IMR-90 (cell line): ENCODE measurements at regions not wholly inside any gene's neighbourhood (a gene's known extent, or its start where the extent isn't known, plus 50 kb on each side); places are given as distances from the start of the nearest gene placed in this dataset.

Source experiments
- ATAC-seq: fragments of 200-7000 bp; cut with Tn5 transposase; 2 replicates; pipeline ENCODE4 v1.9.1; 2020; ENCODE audit warnings: low read depth, mild to moderate bottlenecking, moderate library complexity
- BruUV-seq: library from RNA; stranded (reverse); fragments of 400-500 nt; replicated peaks from 2 replicates; lab custom pipeline; 2021; lab: Mats Ljungman, UMichigan
- CTCF ChIA-PET: fragments of 300-600 bp; formaldehyde crosslinking; extraction: SDS; loops from one replicate; lab custom pipeline; 2021; ENCODE audit warnings: antibody characterized with exemption; lab: Yijun Ruan, JAX
- POLR2A ChIA-PET: fragments of 300-600 bp; sonication (Branson Sonifier 250); formaldehyde crosslinking; loops from one replicate; lab custom pipeline; 2022; ENCODE audit warnings: antibody characterized with exemption; ENCODE audit not compliant: unreplicated experiment; lab: Charles Lee
- DNase-seq: peaks from one replicate; pipeline ENCODE4 v3.0.0; 2013
- H2AFZ ChIP-seq: replicated peaks from 2 replicates; pipeline ENCODE3; 2013; ENCODE audit warnings: low read length, mild to moderate bottlenecking; ENCODE audit not compliant: poor library complexity
- H2AK5ac ChIP-seq: 2 replicates; pipeline ENCODE4 v1.6.1; 2013; ENCODE audit warnings: low read depth, low read length, inconsistent platforms
- H2AK9ac ChIP-seq: replicated peaks from 2 replicates; pipeline ENCODE3; 2013; ENCODE audit warnings: mild to moderate bottlenecking, low read depth, low read length, moderate library complexity; ENCODE audit not compliant: poor library complexity
- H2BK120ac ChIP-seq: 2 replicates; pipeline ENCODE4 v1.6.1; 2013; ENCODE audit warnings: low read depth, low read length, inconsistent platforms
- H2BK15ac ChIP-seq: 3 replicates; pipeline ENCODE4 v1.6.1; 2013; ENCODE audit warnings: low read depth, low read length, inconsistent platforms
- H2BK20ac ChIP-seq: 2 replicates; pipeline ENCODE4 v1.6.1; 2013; ENCODE audit warnings: low read depth, mild to moderate bottlenecking, inconsistent platforms, low read length, moderate library complexity
- H2BK5ac ChIP-seq: 2 replicates; pipeline ENCODE4 v1.6.1; 2013; ENCODE audit warnings: mild to moderate bottlenecking, low read depth, low read length, inconsistent platforms; ENCODE audit not compliant: poor library complexity, severe bottlenecking
- H3K14ac ChIP-seq: replicated peaks from 2 replicates; pipeline ENCODE4 v1.6.1; 2013; ENCODE audit warnings: low read depth, low read length, inconsistent platforms
- H3K18ac ChIP-seq: 2 replicates; pipeline ENCODE4 v1.6.1; 2013; ENCODE audit warnings: low read depth, low read length, control low read depth
- H3K23ac ChIP-seq: 2 replicates; pipeline ENCODE4 v1.6.1; 2013; ENCODE audit warnings: low read depth, low read length, inconsistent platforms
- H3K27ac ChIP-seq: 2 replicates; pipeline ENCODE4 v1.5.1; 2013; ENCODE audit warnings: mild to moderate bottlenecking, control low read depth, low read length; ENCODE audit not compliant: insufficient read depth
- H3K27me3 ChIP-seq: 2 replicates; pipeline ENCODE4 v1.6.1; 2013; ENCODE audit warnings: low read length; ENCODE audit not compliant: control insufficient read depth, insufficient read depth
- H3K36me3 ChIP-seq: 2 replicates; pipeline ENCODE4 v1.6.1; 2013; ENCODE audit warnings: low read length, mixed read lengths; ENCODE audit not compliant: control insufficient read depth, insufficient read depth
- H3K4ac ChIP-seq: 2 replicates; pipeline ENCODE4 v1.6.1; 2013; ENCODE audit warnings: low read depth, low read length, inconsistent platforms
- H3K4me1 ChIP-seq: 2 replicates; pipeline ENCODE4 v1.6.1; 2013; ENCODE audit warnings: low read length, mixed read lengths; ENCODE audit not compliant: control insufficient read depth, insufficient read depth
- H3K4me2 ChIP-seq: 2 replicates; pipeline ENCODE4 v1.6.1; 2013; ENCODE audit warnings: low read depth, mild to moderate bottlenecking, control low read depth, low read length, moderate library complexity
- H3K4me3 ChIP-seq: 2 replicates; pipeline ENCODE4 v1.5.1; 2013; ENCODE audit warnings: low read depth, mild to moderate bottlenecking, control low read depth, low read length, moderate library complexity; ENCODE audit not compliant: insufficient read depth
- H3K56ac ChIP-seq: 2 replicates; pipeline ENCODE4 v1.6.1; 2013; ENCODE audit warnings: low read length, inconsistent platforms; ENCODE audit not compliant: insufficient read depth; ENCODE audit errors: extremely low read depth
- H3K79me1 ChIP-seq, 2 experiments: 2 replicates each; pipeline ENCODE4 v1.6.1; 2013; ENCODE audit warnings: low read length in 2 of 2, inconsistent platforms in 1 of 2, low read depth in 1 of 2
- H3K9ac ChIP-seq: 2 replicates; pipeline ENCODE4 v1.6.1; 2013; ENCODE audit warnings: low read depth, low read length, control low read depth
- H3K9me1 ChIP-seq: 2 replicates; pipeline ENCODE4 v1.6.1; 2013; ENCODE audit warnings: low read length, inconsistent platforms; ENCODE audit not compliant: insufficient read depth
- H3K9me3 ChIP-seq: 2 replicates; pipeline ENCODE4 v1.6.1; 2013; ENCODE audit warnings: low read length; ENCODE audit not compliant: control insufficient read depth, insufficient read depth
- H4K20me1 ChIP-seq: 2 replicates; pipeline ENCODE4 v1.6.1; 2013; ENCODE audit warnings: low read length, inconsistent platforms; ENCODE audit not compliant: insufficient read depth
- H4K5ac ChIP-seq: 2 replicates; pipeline ENCODE4 v1.6.1; 2013; ENCODE audit warnings: mild to moderate bottlenecking, low read depth, low read length, control low read depth
- H4K8ac ChIP-seq, 2 experiments: 2 replicates each; pipeline ENCODE4 v1.6.1; 2013; ENCODE audit warnings: low read depth in 2 of 2, low read length in 2 of 2, control low read depth in 1 of 2, inconsistent platforms in 1 of 2
- H4K91ac ChIP-seq: 2 replicates; pipeline ENCODE4 v1.6.1; 2013; ENCODE audit warnings: low read depth, low read length, inconsistent platforms; ENCODE audit not compliant: insufficient read depth
- MAZ ChIP-seq: IDR thresholded peaks from 2 replicates; pipeline ENCODE4 v1.6.1; 2012; ENCODE audit warnings: low read depth, mild to moderate bottlenecking, low read length, improper control_type of control experiment, moderate library complexity, borderline replicate concordance
- POLR2A ChIP-seq: IDR thresholded peaks from 2 replicates; pipeline ENCODE4 v1.6.1; 2012; ENCODE audit warnings: mild to moderate bottlenecking, low read depth, low read length
- SMC3 ChIP-seq: fragments of 150-350 bp; IDR thresholded peaks from 2 replicates; pipeline ENCODE4 v1.6.1; 2016; ENCODE audit warnings: low read depth, mild to moderate bottlenecking, antibody characterized with exemption, low read length, moderate library complexity
- WGBS, 2 experiments: methylation state at CpG; one replicate each; pipeline versions ENCODE4 v1.1.5 to v1.1.7; 2013; ENCODE audit warnings: missing lambda C conversion rate in 2 of 2; ENCODE audit not compliant: insufficient read length in 1 of 2; ENCODE audit errors: extremely low coverage in 2 of 2; 5-methylcytosine and 5-hydroxymethylcytosine counted together
- dilution Hi-C: fragments of 300-500 bp; cut with HindIII; formaldehyde crosslinking; loops from one replicate; pipeline ENCODE4 v1.14.3; 2018; ENCODE audit warnings: low sequenced_read_pairs; ENCODE audit not compliant: unreplicated experiment
- in situ Hi-C: fragments of 300-500 bp; cut with MboI; formaldehyde crosslinking; loops from 3 replicates; pipeline ENCODE4 v1.14.3; 2019; ENCODE audit warnings: low sequenced_read_pairs, inconsistent platforms, mixed read lengths
- intact Hi-C: fragments of 100-400 bp; cut with micrococcal nuclease; formaldehyde crosslinking; loops from 2 replicates; pipeline ENCODE4 v1.10.0; 2022

GRCh38 chr2:76000425-76000824 is 289.7 kb upstream of the GCFC2 start:
- Histone ChIP-seq H3K36me3 (no peaks in the 10 kb centered on the region), H3K4me2 (no peak overlapping the region), H4K20me1 (no peaks in the 10 kb centered on the region), H3K9me1 (no peaks in the 10 kb centered on the region), H3K23ac (no peak overlapping the region), H3K56ac (no peak overlapping the region), H2AK5ac (no peak overlapping the region), H3K4ac (no peak overlapping the region), H2BK15ac (no peak overlapping the region), H2BK20ac (no peak overlapping the region), H3K27ac (no peak overlapping the region), H2BK5ac (no peak overlapping the region), H3K27me3 (no peaks in the 10 kb centered on the region), H3K9me3 (no peaks in the 10 kb centered on the region; the same call in 1 of the 2 replicates), H2AFZ (no peak overlapping the region), H4K8ac (no peak overlapping the region), H4K91ac (no peak overlapping the region), H2AK9ac (no peak overlapping the region), H3K18ac (no peak overlapping the region), H2BK120ac (no peak overlapping the region), H3K4me3 (no peak overlapping the region), H3K79me1 (no peaks in the 10 kb centered on the region), H3K14ac (no peak overlapping the region), H4K5ac (no peak overlapping the region), H3K4me1 (no peaks in the 10 kb centered on the region), H3K9ac (no peak overlapping the region)
- dilution Hi-C loops = no loop called here
- no TSS peak for BruUV-seq
- DNase-seq (no peak), ATAC-seq (no peak)
- TF ChIP-seq SMC3 (no peak), POLR2A (no peak), MAZ (no peak)
- intact Hi-C loops = no loop called here
- CTCF ChIA-PET = no interaction called here
- 50% methylated on average over 1 of the region's 2 CpGs; no CpG with 5 or more reads in 1 of the 2 experiments for WGBS, 2 experiments
- in situ Hi-C loops = no loop called here
- POLR2A ChIA-PET = no interaction called here
